ENCODE measurements at regions not wholly inside any gene's neighbourhood (a gene's known extent, or its start where the extent isn't known, plus 50 kb on each side); places are given as distances from the start of the nearest gene placed in this dataset.

DNA sequence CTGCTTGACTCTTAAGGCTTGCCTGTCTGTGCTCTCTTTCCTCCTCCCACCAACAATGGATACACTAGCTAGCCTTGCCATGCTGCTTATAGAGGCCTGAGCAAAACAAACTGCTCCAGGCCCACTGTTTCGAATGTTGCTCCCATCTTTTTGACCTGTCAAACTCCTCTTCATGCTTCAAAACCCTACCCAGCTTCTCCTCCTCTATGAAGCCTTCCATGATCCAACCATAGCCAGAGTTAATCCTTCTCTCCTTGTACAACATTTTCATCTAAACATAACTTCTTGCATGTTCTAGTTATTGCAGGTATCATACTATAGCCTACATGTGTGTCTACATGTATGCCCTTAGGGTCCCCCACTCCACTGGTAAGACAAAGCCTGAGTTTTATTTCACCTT lies 426.7 kb upstream of the MGMT start (continued):
- TF ChIP-seq TAF15 (IDR thresholded peaks at IDR 0.05; ENCODE audit: low read depth, low read length, poor library complexity, severe bottlenecking) (no peak), ZFX (CRISPR knock-in tag; IDR thresholded peaks at IDR 0.05; ENCODE audit: low read depth) (no peak), CBX5 (CRISPR knock-in tag; IDR thresholded peaks at IDR 0.05; ENCODE audit: borderline replicate concordance) (no peak)

DNA sequence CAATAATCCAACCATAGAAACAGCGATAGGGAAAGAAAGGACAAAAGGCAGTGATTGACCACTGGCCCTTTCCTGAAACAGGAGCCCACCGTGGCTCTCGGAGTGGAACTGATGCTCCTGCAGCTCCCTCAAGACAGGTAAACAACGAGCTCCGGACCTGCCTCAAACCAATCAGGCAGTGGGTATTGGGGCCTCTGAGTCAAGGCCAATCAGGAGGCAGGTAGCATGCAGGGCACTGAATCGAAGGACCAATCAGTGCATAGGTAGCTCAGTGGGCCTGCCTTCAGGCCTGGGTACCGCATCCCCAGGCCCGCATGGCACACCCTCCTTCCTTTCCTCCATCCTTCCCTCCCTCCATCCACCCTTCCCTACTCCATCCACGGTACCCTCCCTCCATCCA lies 425.1 kb upstream of the MGMT start:
- ChIA-PET CTCF (ENCODE audit: low intra/inter-chr PET ratio, low total read pairs) (no interaction called here), POLR2A (no interaction called here)
- H3K4me2 ChIP-seq (ENCODE audit: low read depth, low read length) = no peak overlapping the region
- H3K27me3 ChIP-seq (ENCODE audit: control insufficient read depth in 1 of 2, insufficient read depth in 2 of 2, low read length in 2 of 2) = peaks cover 3 to 30% of the 10 kb centered on the region in 2 experiments; a peak in 3 of 5 replicates
- ATAC-seq = no peak
- DNase-seq (ENCODE audit: low spot score) = no peak
- WGBS (ENCODE audit: low lambda C conversion rate) = 26% methylated on average over 8 of the region's 9 CpGs
- no peaks in the 10 kb centered on the region for H3K4me1 ChIP-seq (ENCODE audit: insufficient read depth, low read length)
- no peaks in the 10 kb centered on the region for H3K79me2 ChIP-seq (ENCODE audit: insufficient read depth, low read length)
- intact Hi-C loops (cut with micrococcal nuclease; ENCODE audit: unreplicated experiment) = no loop called here
- no peaks in the 10 kb centered on the region for H4K20me1 ChIP-seq (ENCODE audit: insufficient read depth, low read length)
- H3K36me3 ChIP-seq (replicated peaks in 1 of 2; ENCODE audit: control insufficient read depth in 1 of 2, insufficient read depth in 2 of 2, low read length in 2 of 2) = no peaks in the 10 kb centered on the region
- no peak overlapping the region for H3K4me3 ChIP-seq (replicated peaks in 1 of 3; ENCODE audit: insufficient read depth in 1 of 3, low read depth in 2 of 3, low read length in 3 of 3)
- no peak overlapping the region for H3K9ac ChIP-seq (ENCODE audit: insufficient read depth, low read depth, low read length)
- H2AFZ ChIP-seq (ENCODE audit: low read length) = no peak overlapping the region
- H3K9me3 ChIP-seq (ENCODE audit: low read length) = no peaks in the 10 kb centered on the region
- H3K27ac ChIP-seq (ENCODE audit: extremely low read length, insufficient read depth, low read length) = no peak overlapping the region
- in situ Hi-C loops (cut with HindIII; ENCODE audit: extremely low pct_ligation_motif_present, low pct_unique_long_range_greater_than_20kb) = no loop called here
- FAIRE-seq = no peak
- no TSS peak for BruUV-seq (replicated peaks)
- no peak for TF ChIP-seq JARID2 (CRISPR knock-in tag; IDR thresholded peaks at IDR 0.05; ENCODE audit: insufficient replicate concordance)
- no peak for TF ChIP-seq BORCS8-MEF2B (CRISPR knock-in tag; IDR thresholded peaks at IDR 0.05)
- TF ChIP-seq, protein P1, sequence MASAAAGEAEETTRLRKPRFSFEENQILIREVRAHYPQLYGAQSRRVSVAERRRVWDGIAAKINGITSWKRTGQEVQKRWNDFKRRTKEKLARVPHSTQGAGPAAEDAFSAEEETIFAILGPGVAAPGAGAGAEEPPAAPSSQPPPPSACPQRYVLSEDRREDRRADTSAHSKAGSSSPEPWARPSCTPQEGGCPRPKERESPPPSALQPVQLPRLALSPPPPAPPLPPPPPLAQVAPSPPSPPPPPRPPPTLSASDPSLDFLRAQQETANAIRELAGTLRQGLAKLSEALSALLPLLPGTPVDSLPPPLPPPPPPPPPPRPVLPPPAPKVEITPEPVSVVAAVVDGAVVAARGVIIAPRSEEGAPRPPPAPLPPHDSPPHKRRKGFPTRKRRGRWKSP (CRISPR knock-in tag; IDR thresholded peaks at IDR 0.05) = no peak
- TF ChIP-seq SOX13 (IDR thresholded peaks at IDR 0.05) = no peak
- no peak for TF ChIP-seq SOX13 (CRISPR knock-in tag; conservative IDR thresholded peaks at IDR 0.05 in 1 of 2, IDR thresholded peaks at IDR 0.05 in 1 of 2)
- no peak for TF ChIP-seq ZNF263 (CRISPR knock-in tag; IDR thresholded peaks at IDR 0.05)
- TF ChIP-seq ZNF780A (CRISPR knock-in tag; IDR thresholded peaks at IDR 0.05) = no peak
- no peak for TF ChIP-seq KAT8 (CRISPR knock-in tag; IDR thresholded peaks at IDR 0.05)
- TF ChIP-seq SETDB1 (CRISPR knock-in tag; IDR thresholded peaks at IDR 0.05; ENCODE audit: borderline replicate concordance) = no peak
- TF ChIP-seq, protein P2, sequence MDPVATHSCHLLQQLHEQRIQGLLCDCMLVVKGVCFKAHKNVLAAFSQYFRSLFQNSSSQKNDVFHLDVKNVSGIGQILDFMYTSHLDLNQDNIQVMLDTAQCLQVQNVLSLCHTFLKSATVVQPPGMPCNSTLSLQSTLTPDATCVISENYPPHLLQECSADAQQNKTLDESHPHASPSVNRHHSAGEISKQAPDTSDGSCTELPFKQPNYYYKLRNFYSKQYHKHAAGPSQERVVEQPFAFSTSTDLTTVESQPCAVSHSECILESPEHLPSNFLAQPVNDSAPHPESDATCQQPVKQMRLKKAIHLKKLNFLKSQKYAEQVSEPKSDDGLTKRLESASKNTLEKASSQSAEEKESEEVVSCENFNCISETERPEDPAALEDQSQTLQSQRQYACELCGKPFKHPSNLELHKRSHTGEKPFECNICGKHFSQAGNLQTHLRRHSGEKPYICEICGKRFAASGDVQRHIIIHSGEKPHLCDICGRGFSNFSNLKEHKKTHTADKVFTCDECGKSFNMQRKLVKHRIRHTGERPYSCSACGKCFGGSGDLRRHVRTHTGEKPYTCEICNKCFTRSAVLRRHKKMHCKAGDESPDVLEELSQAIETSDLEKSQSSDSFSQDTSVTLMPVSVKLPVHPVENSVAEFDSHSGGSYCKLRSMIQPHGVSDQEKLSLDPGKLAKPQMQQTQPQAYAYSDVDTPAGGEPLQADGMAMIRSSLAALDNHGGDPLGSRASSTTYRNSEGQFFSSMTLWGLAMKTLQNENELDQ (CRISPR knock-in tag; IDR thresholded peaks at IDR 0.05; ENCODE audit: borderline replicate concordance) = no peak
- no peak for TF ChIP-seq NR3C1 (CRISPR knock-in tag; IDR thresholded peaks at IDR 0.05)
- TF ChIP-seq, protein P3, sequence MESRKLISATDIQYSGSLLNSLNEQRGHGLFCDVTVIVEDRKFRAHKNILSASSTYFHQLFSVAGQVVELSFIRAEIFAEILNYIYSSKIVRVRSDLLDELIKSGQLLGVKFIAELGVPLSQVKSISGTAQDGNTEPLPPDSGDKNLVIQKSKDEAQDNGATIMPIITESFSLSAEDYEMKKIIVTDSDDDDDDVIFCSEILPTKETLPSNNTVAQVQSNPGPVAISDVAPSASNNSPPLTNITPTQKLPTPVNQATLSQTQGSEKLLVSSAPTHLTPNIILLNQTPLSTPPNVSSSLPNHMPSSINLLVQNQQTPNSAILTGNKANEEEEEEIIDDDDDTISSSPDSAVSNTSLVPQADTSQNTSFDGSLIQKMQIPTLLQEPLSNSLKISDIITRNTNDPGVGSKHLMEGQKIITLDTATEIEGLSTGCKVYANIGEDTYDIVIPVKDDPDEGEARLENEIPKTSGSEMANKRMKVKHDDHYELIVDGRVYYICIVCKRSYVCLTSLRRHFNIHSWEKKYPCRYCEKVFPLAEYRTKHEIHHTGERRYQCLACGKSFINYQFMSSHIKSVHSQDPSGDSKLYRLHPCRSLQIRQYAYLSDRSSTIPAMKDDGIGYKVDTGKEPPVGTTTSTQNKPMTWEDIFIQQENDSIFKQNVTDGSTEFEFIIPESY (CRISPR knock-in tag; IDR thresholded peaks at IDR 0.05) = no peak
- TF ChIP-seq PCBP1 (IDR thresholded peaks at IDR 0.05; ENCODE audit: borderline replicate concordance, low read depth, low read length) = no peak
- TF ChIP-seq CENPX (CRISPR knock-in tag; IDR thresholded peaks at IDR 0.05) = no peak
- TF ChIP-seq ZNF552 (CRISPR knock-in tag; IDR thresholded peaks at IDR 0.05; ENCODE audit: borderline replicate concordance) = no peak
- TF ChIP-seq, protein P4, sequence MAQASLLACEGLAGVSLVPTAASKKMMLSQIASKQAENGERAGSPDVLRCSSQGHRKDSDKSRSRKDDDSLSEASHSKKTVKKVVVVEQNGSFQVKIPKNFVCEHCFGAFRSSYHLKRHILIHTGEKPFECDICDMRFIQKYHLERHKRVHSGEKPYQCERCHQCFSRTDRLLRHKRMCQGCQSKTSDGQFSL (CRISPR knock-in tag; IDR thresholded peaks at IDR 0.05) = no peak
- no peak for TF ChIP-seq ZNF790 (CRISPR knock-in tag; IDR thresholded peaks at IDR 0.05; ENCODE audit: borderline replicate concordance)

Measured in HepG2 (cell line).